SK-N-SH treated with all-trans-retinoic acid at 6 μM for 48 hours (cell line): ENCODE measurements at regions not wholly inside any gene's neighbourhood (a gene's known extent, or its start where the extent isn't known, plus 50 kb on each side); places are given as distances from the start of the nearest gene placed in this dataset.

ENCODE experiments used
- BACH2 ChIP-seq: fragments of 250-450 bp; sonication (Bioruptor Pico); IDR thresholded peaks from 2 replicates; pipeline ENCODE4 v1.9.0; 2021; ENCODE audit warnings: mild to moderate bottlenecking, borderline replicate concordance
- CSDC2 ChIP-seq: fragments of 250-450 bp; sonication (Bioruptor Pico); IDR thresholded peaks from 2 replicates; pipeline ENCODE4 v1.5.0; 2020; ENCODE audit warnings: mild to moderate bottlenecking, moderate library complexity
- ESRRG ChIP-seq: fragments of 250-450 bp; sonication (Bioruptor Pico); IDR thresholded peaks from 2 replicates; pipeline ENCODE4 v1.6.1; 2021; ENCODE audit warnings: mild to moderate bottlenecking
- GLIS3 ChIP-seq: fragments of 250-450 bp; sonication (Bioruptor Pico); IDR thresholded peaks from 2 replicates; pipeline ENCODE4 v1.5.0; 2020; ENCODE audit warnings: mild to moderate bottlenecking, moderate library complexity
- ISL1 ChIP-seq: fragments of 250-450 bp; sonication (Bioruptor Pico); IDR thresholded peaks from 2 replicates; pipeline ENCODE4 v2.1.2; 2022; ENCODE audit warnings: mild to moderate bottlenecking, moderate library complexity
- POU6F1 ChIP-seq: fragments of 250-450 bp; sonication (Bioruptor Pico); IDR thresholded peaks from 2 replicates; pipeline ENCODE4 v1.8.0; 2021; ENCODE audit warnings: low read depth, mild to moderate bottlenecking, moderate library complexity, borderline replicate concordance
- SNAI2 ChIP-seq: fragments of 250-450 bp; sonication (Bioruptor Pico); IDR thresholded peaks from 2 replicates; pipeline ENCODE4 v1.5.0; 2020; ENCODE audit warnings: mild to moderate bottlenecking, moderate library complexity
- TCF4 ChIP-seq: fragments of 250-450 bp; sonication (Bioruptor Pico); IDR thresholded peaks from 2 replicates; pipeline ENCODE4 v1.8.0; 2021; ENCODE audit warnings: mild to moderate bottlenecking, moderate library complexity, borderline replicate concordance
- ZC3H10 ChIP-seq: fragments of 250-450 bp; sonication (Bioruptor Pico); IDR thresholded peaks from 2 replicates; pipeline ENCODE4 v1.5.1; 2021; ENCODE audit warnings: mild to moderate bottlenecking, moderate library complexity
- ZFP3 ChIP-seq: fragments of 250-450 bp; sonication (Bioruptor Pico); IDR thresholded peaks from 2 replicates; pipeline ENCODE4 v1.5.0; 2020; ENCODE audit warnings: mild to moderate bottlenecking, moderate library complexity
- TF ChIP-seq, protein P1 (sequence below): fragments of 250-450 bp; sonication (Bioruptor Pico); IDR thresholded peaks from 2 replicates; pipeline ENCODE4 v1.8.0; 2020; ENCODE audit warnings: mild to moderate bottlenecking, moderate library complexity, borderline replicate concordance
- TF ChIP-seq, protein P2 (sequence below): fragments of 250-450 bp; sonication (Bioruptor Pico); IDR thresholded peaks from 2 replicates; pipeline ENCODE4 v1.5.1; 2021; ENCODE audit warnings: mild to moderate bottlenecking, moderate library complexity
- TF ChIP-seq, protein P3 (sequence below): fragments of 250-450 bp; sonication (Bioruptor Pico); IDR thresholded peaks from 2 replicates; pipeline ENCODE4 v1.5.1; 2020; ENCODE audit warnings: low read depth, mild to moderate bottlenecking, moderate library complexity

GRCh38 chr14:101441710-101442109 lies 119.6 kb upstream of the DIO3 start:
- TF ChIP-seq, protein P1, sequence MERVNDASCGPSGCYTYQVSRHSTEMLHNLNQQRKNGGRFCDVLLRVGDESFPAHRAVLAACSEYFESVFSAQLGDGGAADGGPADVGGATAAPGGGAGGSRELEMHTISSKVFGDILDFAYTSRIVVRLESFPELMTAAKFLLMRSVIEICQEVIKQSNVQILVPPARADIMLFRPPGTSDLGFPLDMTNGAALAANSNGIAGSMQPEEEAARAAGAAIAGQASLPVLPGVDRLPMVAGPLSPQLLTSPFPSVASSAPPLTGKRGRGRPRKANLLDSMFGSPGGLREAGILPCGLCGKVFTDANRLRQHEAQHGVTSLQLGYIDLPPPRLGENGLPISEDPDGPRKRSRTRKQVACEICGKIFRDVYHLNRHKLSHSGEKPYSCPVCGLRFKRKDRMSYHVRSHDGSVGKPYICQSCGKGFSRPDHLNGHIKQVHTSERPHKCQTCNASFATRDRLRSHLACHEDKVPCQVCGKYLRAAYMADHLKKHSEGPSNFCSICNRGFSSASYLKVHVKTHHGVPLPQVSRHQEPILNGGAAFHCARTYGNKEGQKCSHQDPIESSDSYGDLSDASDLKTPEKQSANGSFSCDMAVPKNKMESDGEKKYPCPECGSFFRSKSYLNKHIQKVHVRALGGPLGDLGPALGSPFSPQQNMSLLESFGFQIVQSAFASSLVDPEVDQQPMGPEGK (CRISPR knock-in tag) = no peak
- no peak for TF ChIP-seq ZFP3
- TF ChIP-seq, protein P2, sequence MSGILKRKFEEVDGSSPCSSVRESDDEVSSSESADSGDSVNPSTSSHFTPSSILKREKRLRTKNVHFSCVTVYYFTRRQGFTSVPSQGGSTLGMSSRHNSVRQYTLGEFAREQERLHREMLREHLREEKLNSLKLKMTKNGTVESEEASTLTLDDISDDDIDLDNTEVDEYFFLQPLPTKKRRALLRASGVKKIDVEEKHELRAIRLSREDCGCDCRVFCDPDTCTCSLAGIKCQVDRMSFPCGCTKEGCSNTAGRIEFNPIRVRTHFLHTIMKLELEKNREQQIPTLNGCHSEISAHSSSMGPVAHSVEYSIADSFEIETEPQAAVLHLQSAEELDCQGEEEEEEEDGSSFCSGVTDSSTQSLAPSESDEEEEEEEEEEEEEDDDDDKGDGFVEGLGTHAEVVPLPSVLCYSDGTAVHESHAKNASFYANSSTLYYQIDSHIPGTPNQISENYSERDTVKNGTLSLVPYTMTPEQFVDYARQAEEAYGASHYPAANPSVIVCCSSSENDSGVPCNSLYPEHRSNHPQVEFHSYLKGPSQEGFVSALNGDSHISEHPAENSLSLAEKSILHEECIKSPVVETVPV (CRISPR knock-in tag) = no peak
- TF ChIP-seq, protein P3, sequence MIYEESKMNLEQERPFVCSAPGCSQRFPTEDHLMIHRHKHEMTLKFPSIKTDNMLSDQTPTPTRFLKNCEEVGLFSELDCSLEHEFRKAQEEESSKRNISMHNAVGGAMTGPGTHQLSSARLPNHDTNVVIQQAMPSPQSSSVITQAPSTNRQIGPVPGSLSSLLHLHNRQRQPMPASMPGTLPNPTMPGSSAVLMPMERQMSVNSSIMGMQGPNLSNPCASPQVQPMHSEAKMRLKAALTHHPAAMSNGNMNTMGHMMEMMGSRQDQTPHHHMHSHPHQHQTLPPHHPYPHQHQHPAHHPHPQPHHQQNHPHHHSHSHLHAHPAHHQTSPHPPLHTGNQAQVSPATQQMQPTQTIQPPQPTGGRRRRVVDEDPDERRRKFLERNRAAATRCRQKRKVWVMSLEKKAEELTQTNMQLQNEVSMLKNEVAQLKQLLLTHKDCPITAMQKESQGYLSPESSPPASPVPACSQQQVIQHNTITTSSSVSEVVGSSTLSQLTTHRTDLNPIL = no peak
- TF ChIP-seq CSDC2 (CRISPR knock-in tag) = no peak
- TF ChIP-seq TCF4 (CRISPR knock-in tag) = no peak
- no peak for TF ChIP-seq GLIS3 (CRISPR knock-in tag)
- no peak for TF ChIP-seq ESRRG (CRISPR knock-in tag)
- no peak for TF ChIP-seq ZC3H10
- TF ChIP-seq BACH2 = no peak
- TF ChIP-seq POU6F1 (CRISPR knock-in tag) = no peak
- no peak for TF ChIP-seq SNAI2 (CRISPR knock-in tag)
- no peak for TF ChIP-seq ISL1 (CRISPR knock-in tag)
